Germinal center (tissue), 1 donor: ENCODE measurements at regions not wholly inside any gene's neighbourhood (a gene's known extent, or its start where the extent isn't known, plus 50 kb on each side); places are given as distances from the start of the nearest gene placed in this dataset.
"Not testable (repeated sequence)": the region's sequence is repeated elsewhere in the genome, so short reads cannot be mapped to it uniquely, and the experiment has no call there.

ENCODE experiments used
- DNase-seq: peaks from one replicate; pipeline ENCODE4 v3.0.0; 2012; ENCODE audit warnings: mixed read lengths, low spot score

GRCh38 chr12:90593596-90594295 lies 361.2 kb downstream of the CCER1 start:
- no peak for DNase-seq

DNA sequence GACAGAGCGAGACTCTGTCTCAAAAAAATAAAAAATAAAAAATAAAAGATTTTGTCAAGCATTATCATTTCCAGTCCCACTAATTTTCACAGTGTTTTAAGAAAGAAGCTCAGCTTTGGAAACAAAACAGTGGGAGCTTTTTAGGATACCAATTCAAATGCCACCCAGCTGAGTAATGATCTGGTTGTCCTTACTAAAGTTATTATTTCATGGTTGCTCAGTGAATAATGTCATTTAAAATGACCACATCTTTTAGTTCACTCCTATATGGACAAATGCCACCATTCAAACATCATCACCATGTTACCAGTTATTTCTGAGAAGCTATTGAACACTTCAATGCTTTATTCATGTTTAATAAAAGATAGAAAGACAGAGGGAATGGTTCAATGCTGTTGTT lies 365.0 kb downstream of the CCER1 start:
- no peak for DNase-seq

- no peak for DNase-seq
These were observed 369.2 kb downstream of the CCER1 start for GRCh38 chr12:90585640-90586304.

DNA sequence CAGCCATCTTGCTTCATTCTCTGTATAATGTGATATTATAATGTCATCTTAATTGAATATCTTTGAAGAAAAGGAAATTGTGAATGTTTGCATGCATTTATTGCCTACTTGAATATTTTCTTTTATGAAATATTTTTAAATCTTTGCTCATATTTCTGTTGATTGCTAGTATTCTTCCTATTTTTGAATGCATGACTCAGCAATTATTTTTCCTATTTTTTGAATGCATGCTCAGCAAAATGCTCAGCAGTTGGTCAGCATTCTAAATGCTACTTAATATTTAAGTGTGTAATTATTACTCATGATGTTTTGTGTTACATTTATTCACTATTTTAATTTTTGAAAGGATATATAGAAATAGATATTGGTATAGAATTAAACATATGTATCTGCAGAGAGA lies 378.3 kb downstream of the CCER1 start:
- DNase-seq = no peak

- DNase-seq = no peak
These were observed 379.0 kb downstream of the CCER1 start for GRCh38 chr12:90575995-90576394.

DNA sequence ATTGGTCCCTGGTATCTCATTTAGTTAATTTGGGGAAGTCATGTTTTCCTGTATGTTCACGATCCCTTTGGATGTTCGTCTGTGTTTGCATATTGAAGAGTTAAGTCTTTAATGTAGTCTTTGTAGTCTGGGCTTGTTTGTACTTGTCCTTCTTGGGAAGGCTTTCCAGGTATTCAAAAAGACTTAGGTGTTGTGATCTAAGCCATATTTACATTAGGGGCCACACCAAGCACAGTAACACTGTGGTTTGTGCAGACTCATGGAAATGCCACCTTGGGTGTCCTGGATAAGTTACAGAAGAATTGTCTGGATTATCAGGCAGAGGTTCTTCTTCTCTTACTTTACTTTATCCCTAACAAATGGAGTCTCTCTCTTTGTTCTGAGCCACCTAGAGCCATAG lies 380.3 kb downstream of the CCER1 start:
- no peak for DNase-seq

DNA sequence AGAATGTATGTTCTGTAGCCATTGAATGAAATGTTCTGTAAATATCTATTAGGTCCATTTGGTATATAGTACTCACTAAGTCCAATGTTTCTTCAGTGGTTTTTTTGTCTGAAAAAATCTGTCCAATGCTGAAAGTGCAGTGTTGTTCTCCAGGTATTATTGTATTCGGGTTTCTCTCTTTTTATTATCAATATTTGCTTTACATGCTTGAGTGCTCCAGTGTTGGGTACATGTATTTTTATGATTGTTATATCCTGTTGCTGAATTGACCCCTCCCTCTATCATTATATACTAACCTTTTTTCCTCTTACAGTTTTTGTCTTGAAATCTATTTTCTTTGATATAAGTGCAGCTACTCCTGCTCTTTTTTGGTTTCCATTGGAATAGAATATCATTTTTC lies 382.2 kb downstream of the CCER1 start:
- DNase-seq = no peak

DNA sequence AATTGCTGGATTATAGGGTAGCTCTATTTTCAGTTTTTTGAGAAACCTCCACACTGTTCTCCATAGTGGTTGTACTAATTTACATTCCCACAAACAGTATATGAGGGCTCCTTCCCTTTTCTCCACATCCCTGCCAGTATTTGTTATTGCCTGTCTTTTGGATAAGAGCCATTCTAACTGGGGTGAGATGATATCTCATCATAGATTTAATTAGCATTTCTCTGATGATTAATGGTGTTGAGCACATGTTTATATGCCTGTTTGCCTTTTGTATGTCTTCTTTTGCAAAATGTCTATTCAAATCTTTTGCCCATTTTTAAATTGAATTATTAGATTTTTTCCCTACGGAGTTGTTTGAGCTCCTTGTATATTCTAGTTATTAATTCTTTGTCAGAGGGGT lies 385.3 kb downstream of the CCER1 start:
- DNase-seq = no peak

DNA sequence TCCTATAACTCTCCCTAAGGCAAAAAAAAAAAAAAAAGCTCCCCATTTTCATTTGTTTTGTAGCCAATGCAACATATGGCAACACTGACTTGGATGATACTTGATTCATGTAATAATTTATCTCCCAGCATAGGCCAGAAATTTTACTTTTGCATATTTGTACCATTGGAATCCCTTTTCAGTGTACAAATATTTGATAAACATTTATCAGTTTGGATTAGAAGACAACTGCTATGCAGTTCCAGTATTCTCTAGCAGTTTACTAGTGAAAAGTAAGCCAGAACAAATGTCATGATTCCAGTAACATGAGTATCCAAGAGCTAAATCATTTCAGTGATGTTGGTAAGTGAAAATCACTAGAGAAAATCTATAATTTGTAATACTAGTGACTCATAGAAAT lies 392.3 kb downstream of the CCER1 start:
- DNase-seq = no peak

GRCh38 chr12:90548595-90548994 lies 406.4 kb downstream of the CCER1 start:
- no peak for DNase-seq

DNA sequence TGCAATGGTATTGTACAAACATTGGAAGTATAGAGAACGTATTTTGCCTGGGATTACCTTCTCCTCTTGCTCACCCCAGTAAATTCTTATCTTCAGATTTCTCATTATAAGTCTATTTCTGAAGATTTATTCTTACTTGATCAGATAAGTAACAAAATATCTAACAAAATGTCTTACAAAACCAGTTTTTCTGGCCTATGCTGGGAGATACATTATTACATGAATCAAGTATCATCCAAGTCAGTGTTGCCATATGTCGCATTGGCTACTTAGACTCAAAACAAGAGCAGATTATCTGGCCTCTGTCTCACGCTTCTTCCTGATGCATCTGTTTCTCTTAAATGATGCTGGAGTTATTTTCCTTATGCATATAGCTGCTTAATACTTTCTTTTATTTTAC lies 408.5 kb downstream of the CCER1 start:
- DNase-seq = no peak

DNA sequence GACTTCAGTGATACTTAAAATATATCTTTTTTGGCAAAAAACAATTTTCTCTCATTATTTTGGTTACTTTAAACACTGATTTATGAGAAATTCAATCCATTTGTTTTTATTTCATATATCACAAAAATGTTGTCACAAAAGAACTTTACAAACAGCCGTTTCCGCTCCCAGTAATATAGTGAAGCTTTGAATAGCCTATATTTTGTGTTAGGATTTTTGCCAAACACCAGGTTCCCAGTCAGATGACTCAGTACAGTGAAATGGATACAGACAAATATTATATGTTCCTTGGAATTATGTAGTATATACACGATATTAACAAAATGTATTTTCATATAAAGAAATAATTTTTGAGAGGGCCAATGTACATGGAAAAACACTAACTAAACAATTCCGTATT lies 411.1 kb downstream of the CCER1 start:
- DNase-seq = no peak

- DNase-seq = no peak
These were observed 411.6 kb downstream of the CCER1 start for GRCh38 chr12:90543374-90543773.

DNA sequence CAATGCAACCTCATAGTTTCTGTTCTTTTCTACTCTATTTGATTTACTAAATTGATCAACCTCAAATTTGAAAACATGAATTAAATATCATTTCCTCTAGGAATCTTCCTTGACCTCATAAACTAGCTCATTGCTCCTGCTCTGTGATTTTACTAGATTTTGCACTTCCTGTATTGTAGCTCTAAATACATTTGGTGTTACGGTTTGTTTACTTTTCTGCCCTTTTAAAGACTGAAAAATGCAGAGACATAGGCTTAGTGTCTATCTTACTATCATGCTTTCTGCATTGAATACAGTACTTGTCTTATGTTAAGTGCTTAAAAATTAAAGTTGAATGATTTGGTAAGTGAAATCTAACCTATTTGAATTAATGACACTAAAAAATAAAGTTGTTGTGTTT lies 412.1 kb downstream of the CCER1 start:
- DNase-seq = not testable (repeated sequence)

GRCh38 chr12:90533828-90534227 lies 421.1 kb downstream of the CCER1 start:
- not testable (repeated sequence) for DNase-seq

DNA sequence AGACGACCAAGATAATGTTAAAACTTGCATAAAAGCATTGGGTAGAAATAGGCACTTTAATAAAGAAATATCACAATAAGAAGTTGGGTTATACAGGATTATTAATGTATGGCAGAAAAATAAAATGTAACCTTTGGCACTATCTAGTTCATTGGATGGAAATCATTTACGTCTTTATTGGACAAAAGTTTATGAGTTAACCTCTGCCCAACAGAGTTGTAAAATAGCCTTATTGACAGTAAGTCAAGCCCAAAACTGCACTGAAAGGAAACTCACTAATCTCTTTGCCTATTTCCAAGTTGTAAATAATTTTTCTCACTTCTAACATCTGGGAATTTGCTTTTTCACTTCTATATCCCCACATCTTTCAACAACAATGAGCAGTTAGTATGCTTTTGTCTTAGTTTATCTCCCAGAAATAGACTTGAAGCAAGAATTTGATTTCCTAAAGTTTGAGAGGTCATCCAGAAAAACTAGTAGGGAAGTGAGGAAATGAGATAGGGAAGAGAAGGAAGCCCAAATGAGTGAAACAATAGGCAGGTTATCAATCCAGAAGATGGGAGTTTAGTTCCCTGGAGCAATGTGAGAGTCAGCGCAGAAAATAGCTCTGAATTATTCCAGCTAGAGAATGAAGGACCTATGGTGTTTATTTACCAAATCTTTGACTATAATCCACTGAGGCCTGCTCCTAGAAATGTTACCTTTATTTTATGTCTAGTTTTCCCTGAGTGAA lies 434.8 kb downstream of the CCER1 start:
- no peak for DNase-seq

GRCh38 chr12:90519285-90519684 lies 435.7 kb downstream of the CCER1 start:
- no peak for DNase-seq

GRCh38 chr12:90515199-90516175 lies 439.5 kb downstream of the CCER1 start:
- DNase-seq = no peak

- no peak for DNase-seq
These were observed 440.7 kb downstream of the CCER1 start for GRCh38 chr12:90514325-90514724.

GRCh38 chr12:90512518-90512917 lies 442.5 kb downstream of the CCER1 start:
- DNase-seq = no peak

DNA sequence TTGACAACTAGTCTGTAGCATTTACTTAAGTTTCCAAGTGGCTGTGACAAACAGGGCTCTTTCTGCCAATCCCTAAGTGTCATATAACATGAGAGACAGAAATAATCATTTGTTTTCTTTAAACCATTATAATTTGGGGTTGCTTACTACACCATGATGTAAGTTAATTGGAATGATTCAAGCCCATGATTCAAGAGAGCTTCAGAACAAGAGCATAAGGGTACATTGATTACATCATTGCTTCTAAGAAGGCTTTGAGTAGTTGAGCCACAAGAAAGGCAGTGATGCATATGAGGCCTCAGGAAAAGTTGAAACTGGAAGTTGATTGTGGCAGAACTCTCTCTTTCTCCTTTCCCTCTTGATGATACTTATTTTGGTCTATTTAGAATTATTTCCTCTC lies 444.0 kb downstream of the CCER1 start:
- DNase-seq = no peak

DNA sequence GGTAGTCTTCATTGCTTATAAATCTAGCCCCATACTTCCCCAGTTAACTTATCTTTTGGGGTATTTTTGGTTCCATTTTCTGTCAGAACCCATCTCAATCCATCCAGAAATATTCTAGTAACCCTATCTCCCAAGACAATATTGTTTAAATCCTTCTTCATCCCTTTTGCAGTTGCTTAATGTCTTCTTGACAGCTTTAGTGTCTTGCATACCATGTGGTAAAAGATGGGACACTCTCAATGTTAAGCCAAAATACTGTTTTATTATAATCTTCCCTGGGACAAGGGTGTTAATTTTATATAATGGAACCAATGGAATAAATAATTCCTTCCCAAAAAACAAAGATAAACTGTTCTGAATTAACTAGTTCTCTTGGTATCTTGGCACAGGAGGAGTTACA lies 450.2 kb downstream of the CCER1 start:
- no peak for DNase-seq
